ENCODE measurements at regions not wholly inside any gene's neighbourhood (a gene's known extent, or its start where the extent isn't known, plus 50 kb on each side); places are given as distances from the start of the nearest gene placed in this dataset.

- no peak for TF ChIP-seq POLR2A (IDR thresholded peaks at IDR 0.05)
- TF ChIP-seq CTCF (IDR thresholded peaks at IDR 0.05), result no peak
These were observed 97.6 kb upstream of the TCF4 start for GRCh38 chr18:55685638-55686037.
